ENCODE measurements at regions not wholly inside any gene's neighbourhood (a gene's known extent, or its start where the extent isn't known, plus 50 kb on each side); places are given as distances from the start of the nearest gene placed in this dataset.

- no peak for TF ChIP-seq CTCF (IDR thresholded peaks at IDR 0.05)
Observed at GRCh38 chr1:172971241-172971640, 79.5 kb downstream of the TNFSF18 start.

- TF ChIP-seq CTCF (IDR thresholded peaks at IDR 0.05): no peak
Observed at GRCh38 chr1:172972258-172972657, 78.5 kb downstream of the TNFSF18 start.

- TF ChIP-seq CTCF (IDR thresholded peaks at IDR 0.05): no peak
Observed at GRCh38 chr1:172973424-172973823, 77.3 kb downstream of the TNFSF18 start.

- TF ChIP-seq CTCF (IDR thresholded peaks at IDR 0.05): no peak
Observed at GRCh38 chr1:172976222-172977041, 74.3 kb downstream of the TNFSF18 start.

- no peak for TF ChIP-seq CTCF (IDR thresholded peaks at IDR 0.05)
Observed at GRCh38 chr1:172977296-172978017, 73.3 kb downstream of the TNFSF18 start.

- no peak for TF ChIP-seq CTCF (IDR thresholded peaks at IDR 0.05)
Observed at GRCh38 chr1:172978595-172978994, 72.1 kb downstream of the TNFSF18 start.

GRCh38 chr1:172979828-172980227 lies 70.9 kb downstream of the TNFSF18 start:
- no peak for TF ChIP-seq CTCF (IDR thresholded peaks at IDR 0.05)

Measured in LNCAP (cell line).